ENCODE measurements at regions not wholly inside any gene's neighbourhood (a gene's known extent, or its start where the extent isn't known, plus 50 kb on each side); places are given as distances from the start of the nearest gene placed in this dataset.

DNA sequence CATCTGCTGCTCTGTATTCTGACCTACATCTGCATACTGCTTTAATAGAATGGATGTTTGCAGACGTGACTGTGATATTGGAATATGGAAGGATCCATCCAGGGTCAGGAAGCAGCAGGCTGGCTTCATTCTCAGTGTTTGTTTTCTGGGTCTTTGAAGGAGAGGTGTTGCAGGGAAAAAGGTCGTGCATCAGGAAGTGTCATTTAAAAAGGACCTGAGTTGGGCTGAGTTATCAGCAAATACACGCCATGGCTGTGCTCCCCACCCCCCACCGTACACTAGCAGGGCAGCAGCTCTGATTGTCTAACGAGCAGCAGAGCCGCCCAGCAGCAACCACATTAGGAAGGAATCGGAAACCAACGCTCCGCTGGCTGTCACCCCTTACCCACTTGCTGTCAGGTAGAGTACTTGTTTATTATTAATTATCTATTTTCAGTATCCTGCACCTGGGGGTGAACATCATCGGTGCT is 63.1 kb upstream of the STEAP1B start:
- DNase-seq: no peak

DNA sequence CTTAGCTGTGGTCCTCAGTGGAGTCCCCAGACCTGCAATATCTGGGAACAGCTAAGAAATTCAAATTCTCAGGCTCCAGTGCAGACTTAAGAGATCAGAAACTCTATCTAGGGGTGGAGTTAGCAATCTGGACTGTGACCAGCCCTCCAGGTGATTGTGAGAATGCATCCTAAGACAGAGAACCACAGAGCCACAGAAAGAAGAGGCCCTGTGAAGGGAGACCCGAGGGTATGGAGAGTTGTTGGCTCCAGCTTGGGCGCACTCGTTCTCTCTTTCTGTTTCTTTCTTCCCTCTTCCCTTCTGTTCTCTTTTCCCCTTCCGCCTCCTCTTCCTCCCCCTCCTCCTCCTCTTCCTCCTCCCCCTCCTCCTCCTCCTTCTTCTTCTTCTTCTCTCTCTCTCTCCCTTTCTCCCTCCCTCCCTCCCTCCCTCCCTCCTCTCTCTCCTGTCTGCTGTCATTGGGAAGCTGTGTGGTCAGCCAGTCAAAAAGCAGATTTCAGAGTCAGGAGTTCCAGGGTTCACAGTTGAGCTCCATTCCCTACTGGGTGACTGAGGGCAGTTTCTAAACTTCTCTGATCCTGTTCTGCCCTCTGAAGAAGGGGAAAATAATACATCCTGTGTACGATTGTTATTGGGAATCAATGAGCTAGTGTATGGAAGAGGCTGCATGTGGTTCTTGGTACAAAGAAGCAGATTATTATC is 62.1 kb upstream of the STEAP1B start:
- DNase-seq: no peak

DNA sequence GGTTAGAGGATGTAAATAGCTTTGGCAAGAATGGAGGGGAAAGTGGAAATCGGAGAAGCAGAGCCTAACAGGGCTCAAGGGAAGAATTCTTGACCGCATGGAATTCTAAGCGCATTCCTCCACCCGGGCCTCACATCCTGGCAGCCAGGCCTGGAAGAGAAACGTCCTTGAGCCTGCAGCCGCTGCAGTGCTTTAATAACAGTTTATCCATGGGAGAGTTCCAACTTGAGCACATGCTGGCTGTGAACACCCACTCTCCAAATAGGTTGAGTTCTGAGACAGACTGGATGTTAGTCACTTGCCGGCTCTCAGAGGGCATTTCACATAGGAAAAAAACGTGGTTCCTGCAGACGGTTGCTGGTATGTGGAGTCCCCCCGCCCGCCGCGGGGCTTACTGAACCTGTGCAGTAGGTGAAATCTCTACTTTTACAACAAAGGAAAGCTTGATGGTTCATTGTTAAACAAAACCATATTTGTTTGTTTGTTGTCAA is 61.4 kb upstream of the STEAP1B start:
- DNase-seq: peak; percentile 90

DNA sequence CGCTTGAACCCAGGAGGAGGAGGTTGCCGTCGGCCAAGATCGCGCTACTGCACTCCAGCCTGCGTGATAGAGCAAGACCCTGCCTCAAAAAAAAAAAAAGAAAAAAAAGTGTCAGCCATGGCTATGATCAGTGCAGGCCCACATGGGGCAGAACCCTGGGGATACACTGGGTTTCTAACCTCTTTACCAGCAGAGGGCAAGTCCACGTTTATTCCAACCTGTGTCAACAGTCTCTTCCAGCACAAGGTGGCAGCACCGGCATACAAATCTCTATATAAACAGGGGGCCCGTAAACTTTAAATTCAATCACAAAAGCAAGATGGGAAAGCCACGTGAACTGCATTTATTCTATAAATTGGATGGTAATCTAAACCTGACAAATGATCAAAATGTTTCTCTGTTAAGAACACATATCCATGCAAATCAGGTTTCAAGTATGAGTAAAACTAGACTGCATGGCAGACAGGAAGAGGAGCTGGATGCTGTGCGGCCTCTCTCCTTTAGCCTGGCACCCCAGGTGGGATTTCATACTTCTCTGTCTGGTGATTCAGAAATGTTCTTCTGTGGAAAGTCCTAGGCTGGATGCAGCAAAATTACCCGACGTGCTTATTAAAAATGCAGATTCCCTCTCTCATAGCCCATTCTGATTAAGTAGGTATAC is 60.0 kb upstream of the STEAP1B start:
- peak; percentile 83 for DNase-seq

DNA sequence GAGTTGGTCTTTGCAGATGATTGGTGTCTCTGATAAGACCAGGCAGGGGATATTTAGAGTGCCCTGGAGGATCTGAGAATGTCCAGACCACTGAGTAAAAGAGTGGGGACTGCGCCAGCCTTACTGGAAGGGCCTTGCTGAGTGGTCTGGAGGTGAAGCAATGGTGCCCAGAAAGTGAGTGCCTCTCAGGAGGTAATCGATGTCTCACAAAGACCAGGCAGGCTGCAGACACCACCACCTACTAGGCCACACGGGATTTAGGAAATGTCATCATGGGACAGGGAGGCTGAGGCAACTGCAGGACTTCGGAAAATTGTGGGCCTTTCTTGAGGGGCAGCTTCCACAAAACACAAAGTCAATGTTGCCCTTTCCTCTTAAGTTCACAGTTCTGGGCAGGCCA is 57.2 kb upstream of the STEAP1B start:
- no peak for DNase-seq

DNA sequence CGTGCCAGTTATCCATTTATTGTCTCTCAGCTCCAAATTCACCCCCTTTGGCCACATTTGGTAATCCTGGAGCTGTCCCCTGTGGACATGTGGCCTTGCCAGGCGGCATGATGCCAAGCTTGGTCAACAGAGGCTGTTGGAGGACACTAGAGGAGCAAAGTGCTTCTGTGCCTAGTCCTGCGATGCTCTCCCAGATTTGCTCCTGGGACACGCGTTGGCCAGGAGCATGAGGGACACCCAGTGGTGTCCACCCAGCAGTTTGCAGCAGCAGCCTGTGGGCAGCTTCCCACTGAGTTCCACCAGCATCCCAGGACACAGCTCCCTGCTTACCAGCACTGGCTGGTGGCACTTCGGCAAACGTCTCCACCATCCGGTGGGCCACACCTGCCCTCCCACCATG is 55.5 kb upstream of the STEAP1B start:
- DNase-seq: no peak

DNA sequence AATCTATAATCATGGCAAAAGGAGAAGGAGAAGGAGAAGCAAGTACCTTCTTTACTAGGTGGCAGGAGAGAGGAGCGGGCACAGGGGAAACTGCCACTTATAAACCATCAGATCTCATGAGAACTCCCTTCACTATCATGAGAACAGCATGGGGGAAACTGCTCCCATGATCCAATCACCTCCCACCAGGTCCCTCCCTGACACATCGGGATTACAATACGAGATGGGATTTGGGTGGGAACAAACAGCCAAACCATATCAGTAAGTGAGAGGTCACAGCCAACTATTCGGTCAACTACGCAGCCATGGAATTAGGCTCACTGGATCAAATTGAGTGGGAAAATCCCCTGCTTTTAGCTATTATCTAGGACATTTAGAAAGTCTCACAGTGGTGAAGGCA is 54.2 kb upstream of the STEAP1B start:
- no peak for DNase-seq

DNA sequence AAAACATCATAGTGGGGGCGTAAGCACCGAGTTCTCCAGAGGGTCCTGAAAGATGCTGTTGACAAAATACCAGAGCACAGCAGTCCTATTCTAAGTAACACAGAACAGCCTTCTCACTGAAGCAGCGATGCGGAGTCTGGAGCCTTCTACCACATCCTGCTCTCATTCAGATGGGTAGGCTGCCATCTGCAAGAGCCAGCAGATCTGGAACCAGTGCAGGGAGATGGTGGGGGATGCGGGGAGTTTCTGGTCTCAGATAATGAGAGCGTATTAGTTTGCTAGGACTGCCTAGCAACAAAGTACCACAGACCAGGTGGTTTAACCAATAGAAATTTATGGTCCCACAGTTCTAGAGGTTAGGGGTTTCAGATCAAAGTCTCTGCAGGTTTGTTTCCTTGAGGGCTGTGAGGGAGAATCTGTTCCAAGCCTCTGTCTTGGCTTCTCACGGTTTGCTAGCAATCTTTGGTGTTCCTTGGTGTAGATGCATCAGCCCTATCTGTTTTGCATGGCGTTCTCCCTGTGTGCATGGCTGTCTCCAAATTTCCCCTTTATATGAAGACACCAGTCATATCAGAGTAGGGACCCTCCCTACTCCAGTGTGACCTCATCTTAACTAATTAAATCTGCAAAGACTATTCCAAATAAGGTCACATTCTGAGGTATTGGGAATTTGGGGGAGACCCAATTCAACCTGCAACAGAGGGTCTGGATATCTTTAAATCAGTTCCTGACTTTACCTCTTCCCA is 52.0 kb upstream of the STEAP1B start:
- no peak for DNase-seq

DNA sequence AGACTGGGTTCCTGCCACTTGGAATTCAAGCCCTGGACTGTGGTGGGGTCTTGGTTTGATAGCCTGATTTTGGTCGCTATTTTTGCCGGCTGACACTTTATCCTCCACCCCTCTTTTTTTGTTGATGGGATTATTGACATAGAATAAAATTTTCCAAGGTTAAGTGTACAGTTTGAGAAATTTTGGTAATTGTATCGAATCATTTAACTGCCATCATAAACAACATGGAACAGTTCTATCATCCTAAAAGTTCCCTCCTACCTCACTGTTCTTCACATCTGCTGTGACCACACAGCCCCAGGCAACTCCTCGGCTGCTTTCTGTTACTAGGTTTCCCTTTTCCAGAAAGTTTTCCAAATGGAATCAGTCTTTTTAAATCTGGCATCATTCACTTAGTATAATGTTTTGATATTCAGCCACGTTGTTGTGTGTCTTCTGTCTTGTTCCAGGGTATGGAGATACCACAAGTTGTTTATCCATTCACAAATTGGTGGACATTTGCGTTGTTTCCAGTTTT is 50.6 kb upstream of the STEAP1B start:
- no peak for DNase-seq

DNA sequence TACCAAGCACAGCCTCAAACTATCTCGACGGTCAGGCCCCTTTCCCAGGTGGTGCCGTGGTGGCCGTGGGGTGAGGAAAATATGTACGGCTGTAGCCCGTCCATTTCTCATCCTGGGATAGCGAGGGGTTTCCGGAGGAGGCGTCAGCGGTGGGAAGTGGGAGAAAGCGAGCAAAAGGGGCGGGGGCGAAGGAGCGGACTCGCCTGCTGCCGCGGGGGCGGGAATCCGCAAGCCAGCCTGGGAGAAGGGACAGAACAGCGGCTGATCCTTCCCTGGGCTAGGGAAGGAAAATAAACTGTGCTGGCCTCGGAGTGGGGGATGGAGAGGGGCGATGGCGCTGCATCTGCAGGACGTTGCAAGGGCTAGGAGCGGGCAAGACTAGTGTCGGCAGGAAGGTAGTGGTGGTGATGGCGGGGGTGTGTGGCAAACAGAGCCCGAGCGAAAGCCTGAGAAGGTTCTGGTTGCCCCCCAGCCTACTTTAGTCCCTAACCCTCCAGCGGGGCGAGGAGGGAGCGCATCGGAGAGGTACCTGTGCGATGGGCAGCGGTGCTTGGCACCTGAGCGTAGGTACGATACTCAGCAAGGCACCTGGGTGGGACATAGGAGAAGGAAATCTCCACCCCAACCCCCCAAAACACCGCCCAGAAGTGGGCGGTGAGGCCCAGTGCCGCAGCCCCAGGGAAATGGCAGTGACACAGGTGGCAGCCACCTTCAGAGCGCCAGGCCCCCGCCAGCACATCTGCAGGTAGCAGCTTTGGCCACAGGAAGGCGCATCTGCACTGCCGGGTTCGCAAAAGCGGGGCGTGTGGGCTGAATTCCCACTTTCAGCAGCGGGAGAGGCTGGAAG is 49.9 kb upstream of the STEAP1B start:
- no peak for DNase-seq
